Esophagus squamous epithelium (tissue), 4 donors: ENCODE measurements at regions not wholly inside any gene's neighbourhood (a gene's known extent, or its start where the extent isn't known, plus 50 kb on each side); places are given as distances from the start of the nearest gene placed in this dataset.

Experiments used
- CTCF ChIP-seq, 6 experiments: fragments of 450-650 bp in 4 of 6; fragments of 200-600 bp in 2 of 6; sonication (generic) in 2 of 6; IDR thresholded peaks; one replicate each; pipeline ENCODE4 v1.5.1; 2016 to 2019; ENCODE audit warnings: antibody characterized with exemption in 6 of 6, mild to moderate bottlenecking in 4 of 6, moderate library complexity in 4 of 6
- POLR2A ChIP-seq, 4 donors: fragments of 450-650 bp; IDR thresholded peaks; one replicate each; pipeline ENCODE4 v1.6.1; 2017; ENCODE audit warnings: antibody characterized with exemption in 4 of 4, mild to moderate bottlenecking in 4 of 4, moderate library complexity in 3 of 4

GRCh38 chr1:221343607-221344006 is 398.3 kb downstream of the DUSP10 start:
- no peak for TF ChIP-seq CTCF (IDR thresholded peaks at IDR 0.05)
- TF ChIP-seq POLR2A (IDR thresholded peaks at IDR 0.05) = no peak
